CD4-positive, alpha-beta T cell treated with Interleukin-6 for 4 hours (primary cell): ENCODE measurements at regions not wholly inside any gene's neighbourhood (a gene's known extent, or its start where the extent isn't known, plus 50 kb on each side); places are given as distances from the start of the nearest gene placed in this dataset.
"Not testable (repeated sequence)": the region's sequence is repeated elsewhere in the genome, so short reads cannot be mapped to it uniquely, and the experiment has no call there.

ENCODE experiments used
- DNase-seq: peaks from one replicate; pipeline ENCODE4 v3.0.0-alpha.2; 2020; ENCODE audit warnings: mixed read lengths

DNA sequence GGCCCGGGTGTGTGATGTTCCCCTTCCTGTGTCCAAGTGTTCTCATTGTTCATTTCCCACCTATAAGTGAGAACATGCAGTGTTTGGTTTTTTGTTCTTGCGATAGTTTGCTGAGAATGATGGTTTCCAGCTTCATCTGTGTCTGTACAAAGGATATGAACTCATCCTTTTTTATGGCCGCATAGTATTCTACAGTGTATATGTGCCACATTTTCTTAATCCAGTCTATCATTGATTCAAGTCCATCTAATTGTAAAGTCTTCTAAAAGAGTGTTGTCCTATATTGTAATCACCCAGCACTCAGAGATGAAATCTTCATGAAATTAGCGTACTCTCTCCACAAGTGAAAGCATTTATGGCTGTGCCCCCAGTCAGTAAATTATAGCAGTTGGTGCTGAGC, 1096.6 kb downstream of the UQCRFS1 start:
- DNase-seq, result not testable (repeated sequence)

DNA sequence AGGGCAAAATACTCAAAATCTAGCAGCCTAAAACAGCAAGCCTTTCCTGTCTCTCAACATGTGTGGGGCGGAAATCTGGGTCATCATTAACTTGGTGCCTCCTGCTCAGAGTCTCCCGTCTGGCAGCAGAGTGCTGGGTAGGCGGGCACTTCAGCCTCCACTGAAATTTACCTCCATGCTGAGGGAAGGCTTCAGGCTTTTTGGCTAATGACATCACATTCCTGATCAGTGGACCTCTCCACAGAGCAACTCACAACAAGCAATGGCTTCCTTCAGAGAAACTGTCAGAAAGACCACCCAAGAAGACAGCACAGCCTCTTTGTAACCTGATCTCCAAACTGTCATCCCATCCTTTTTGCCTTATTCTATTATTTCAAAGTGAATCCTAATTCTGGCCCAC, 1109.0 kb downstream of the UQCRFS1 start:
- DNase-seq, result no peak

DNA sequence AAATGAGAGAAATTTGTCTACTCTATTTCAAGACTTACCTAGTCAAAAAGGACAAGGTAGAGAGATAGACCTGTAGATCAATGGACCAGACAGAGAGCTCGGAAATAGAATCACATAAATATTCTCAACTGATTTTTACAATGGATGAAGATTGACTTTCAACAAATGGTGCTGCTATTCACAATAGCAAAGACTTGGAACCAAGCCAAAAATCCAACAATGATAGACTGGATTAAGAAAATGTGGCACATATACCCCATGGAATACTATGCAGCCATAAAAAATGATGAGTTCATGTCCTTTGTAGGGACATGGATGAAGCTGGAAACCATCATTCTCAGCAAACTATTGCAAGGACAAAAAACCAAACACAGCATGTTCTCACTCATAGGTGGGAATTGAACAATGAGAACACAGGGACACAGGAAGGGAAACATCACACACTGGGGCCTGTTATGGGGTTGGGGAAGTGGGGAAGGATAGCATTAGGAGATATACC, 1128.2 kb downstream of the UQCRFS1 start:
- not testable (repeated sequence) for DNase-seq

DNA sequence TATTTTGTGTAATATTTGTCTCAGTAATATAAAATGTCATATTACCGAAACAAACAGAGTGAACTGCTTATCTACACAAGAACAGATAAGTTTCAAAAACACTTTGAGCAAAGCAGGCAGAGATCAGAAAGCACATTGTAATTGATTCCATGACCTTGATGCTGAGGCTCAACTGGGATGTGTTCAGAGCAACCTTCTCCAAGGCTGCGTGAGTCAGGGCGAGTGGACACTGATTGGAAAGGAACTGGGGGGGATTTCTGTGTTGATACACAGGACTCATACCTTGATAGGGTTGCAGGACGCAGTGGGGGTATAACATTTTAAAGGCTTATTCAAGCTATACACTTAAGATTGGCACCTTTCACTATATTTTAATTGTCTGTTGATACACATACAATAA, 1136.3 kb downstream of the UQCRFS1 start:
- DNase-seq, result no peak

DNA sequence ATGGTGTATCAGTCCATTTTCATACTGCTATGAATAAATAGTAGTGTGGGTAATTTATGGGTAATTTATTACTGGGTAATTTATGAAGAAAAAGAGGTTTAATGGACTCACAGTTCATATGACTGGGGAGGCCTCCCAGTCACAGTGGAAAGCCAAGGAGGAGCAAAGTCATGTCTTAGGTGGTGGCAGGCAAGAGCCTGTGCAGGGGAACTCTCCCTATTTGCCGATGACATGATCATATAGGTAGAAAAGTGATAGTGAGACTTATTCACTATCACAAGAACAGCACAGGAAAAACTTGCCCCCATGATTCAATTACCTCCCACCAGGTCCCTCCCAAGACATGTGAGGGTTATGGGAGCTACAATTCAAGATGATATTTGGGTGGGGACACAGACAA, 1137.7 kb downstream of the UQCRFS1 start:
- no peak for DNase-seq

DNA sequence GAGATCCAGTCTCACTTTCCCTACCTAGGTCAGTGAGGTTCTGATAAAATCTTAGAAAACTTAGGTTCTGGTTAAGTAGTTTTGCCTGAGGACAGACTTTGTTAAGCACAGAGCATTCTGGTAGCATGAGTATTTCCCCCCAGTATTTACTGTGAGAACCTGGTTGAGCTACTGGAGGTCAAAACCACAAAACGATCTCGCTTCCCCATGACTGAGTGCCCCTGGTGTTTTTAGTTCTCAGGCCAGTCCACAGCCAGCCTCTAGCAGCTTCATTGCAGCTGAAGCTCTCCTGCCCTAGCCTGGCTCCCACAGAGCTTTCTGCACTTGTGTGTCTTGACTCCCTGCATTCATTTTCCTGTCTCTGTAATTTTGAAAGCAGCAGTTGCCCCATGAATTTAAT, 1138.2 kb downstream of the UQCRFS1 start:
- no peak for DNase-seq

DNA sequence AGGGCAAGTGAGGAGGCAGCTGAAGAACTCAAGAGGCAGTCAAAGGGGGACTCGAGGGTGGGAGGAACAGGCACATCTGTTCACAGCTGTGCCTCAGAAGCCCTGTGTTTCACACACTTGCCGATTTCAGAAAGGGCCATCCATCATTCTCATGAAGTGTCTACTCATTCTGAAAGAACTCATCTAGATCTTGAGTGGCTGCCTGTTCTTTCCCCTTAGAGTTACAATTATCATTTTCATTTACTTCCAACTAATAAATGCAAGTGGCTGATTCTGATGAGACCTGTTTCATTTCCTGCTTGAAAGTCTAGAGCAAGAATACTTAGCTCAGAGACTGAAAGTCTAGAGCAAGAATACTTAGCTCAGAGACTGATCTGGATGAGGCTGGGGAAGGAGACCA, 1145.1 kb downstream of the UQCRFS1 start:
- DNase-seq, result no peak

DNA sequence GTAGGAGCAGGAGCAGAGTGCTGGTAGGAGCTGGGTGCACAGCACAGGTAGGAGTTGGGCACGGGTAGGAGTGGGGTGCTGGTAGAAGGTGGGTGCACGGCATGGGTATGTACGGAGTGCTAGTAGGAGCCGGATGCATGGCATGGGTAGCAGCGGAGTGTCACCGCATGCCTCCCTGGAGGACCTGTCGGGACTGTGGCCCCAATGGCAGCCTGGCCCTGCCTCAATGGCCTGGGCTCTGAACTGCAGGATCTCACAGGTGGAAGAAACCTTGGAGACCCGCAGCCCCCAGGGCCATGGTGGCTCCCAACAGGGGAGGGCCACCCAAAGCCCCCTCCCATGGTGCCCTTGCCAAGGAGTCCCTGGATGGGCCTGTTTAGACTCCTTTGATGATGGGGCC, 1146.0 kb downstream of the UQCRFS1 start:
- no peak for DNase-seq

DNA sequence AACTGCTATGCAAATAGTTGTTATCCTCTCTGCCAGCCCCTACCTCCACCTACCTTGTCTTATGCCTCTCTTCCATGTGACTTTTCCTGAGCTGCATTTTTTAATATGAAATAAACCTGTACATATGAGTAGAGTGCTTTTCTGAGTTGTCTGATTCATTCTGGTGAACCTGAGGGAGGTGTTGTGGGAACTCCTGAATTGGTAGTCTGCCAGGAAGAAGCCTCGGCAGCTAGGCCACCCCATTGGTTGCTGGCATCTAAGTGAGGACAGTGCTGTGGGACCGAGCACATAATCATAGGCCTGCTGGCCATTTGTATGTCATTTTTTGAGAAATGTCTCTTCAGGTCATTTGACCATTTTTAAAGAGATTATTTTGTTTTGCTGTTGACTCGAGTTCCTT, 1146.8 kb downstream of the UQCRFS1 start:
- no peak for DNase-seq

DNA sequence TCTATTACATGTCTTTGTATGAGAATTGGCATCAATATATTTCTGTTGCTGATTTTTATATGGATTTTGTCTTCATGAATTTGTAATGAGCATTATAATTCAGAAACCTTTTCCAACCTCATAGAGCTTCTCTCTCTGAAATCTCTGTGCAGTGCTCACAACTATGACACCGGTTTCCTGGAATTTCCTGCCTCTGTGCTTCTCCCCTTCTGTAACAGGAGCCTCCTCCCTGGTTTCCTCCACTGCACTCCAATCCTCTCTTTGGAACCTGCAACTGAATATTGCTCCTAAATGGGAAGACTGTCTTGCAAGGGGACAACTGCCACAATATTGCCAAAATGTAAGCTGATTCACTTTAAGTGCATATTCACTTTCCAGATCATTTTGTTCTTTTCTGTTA, 1147.9 kb downstream of the UQCRFS1 start:
- DNase-seq, result no peak

DNA sequence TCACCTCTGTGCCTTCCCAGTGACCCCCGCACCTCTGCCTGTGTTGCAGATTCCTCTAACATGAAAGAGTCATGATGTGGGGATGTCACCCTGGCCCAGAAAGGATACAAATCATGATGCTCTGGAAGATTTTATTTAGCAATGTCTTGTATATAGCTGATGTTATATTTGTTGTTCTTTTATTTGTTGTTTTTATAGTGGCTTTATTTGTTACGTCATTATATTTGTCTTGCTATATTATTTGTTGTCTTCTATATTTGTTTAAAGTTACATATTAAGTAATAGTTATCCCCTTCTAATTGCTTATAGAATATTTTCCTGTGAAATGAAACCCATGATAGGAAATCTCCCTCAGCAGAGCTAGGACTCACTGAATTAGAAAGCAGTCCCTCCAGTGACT, 1149.2 kb downstream of the UQCRFS1 start:
- no peak for DNase-seq

DNA sequence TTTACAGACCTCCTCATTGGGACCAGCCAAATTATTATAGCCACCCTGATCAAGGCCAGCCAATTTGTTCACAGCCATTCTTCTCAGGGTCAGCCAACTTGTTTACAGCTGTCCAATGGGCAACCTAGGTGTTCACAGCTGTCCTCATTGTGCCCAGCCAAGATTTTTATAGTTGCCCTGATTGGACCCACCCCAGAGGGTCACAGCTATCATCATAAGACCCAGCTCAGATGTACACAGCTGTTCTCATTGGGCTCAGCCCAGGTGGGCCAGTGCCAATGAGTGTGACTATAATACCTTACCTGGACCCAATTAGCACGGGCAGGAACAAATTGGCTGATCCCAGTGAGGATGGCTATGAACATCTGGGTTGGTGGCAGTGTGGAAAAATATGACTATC, 1151.8 kb downstream of the UQCRFS1 start:
- no peak for DNase-seq

DNA sequence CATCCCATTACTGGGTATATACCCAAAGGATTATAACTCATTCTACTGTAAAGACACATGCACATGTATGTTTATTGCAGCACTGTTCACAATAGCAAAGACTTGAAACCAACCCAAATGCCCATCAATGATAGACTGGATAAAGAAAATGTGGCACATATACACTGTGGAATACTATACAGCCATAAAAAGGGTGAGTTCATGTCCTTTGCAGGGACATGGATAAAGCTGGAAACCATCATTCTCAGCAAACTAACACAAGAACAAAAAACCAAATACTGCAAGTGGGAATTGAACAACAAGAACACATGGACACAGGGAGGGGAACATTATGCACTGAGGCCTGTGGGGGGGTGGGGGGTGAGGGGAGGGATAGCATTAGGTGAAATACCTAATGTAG, 1155.9 kb downstream of the UQCRFS1 start:
- not testable (repeated sequence) for DNase-seq

DNA sequence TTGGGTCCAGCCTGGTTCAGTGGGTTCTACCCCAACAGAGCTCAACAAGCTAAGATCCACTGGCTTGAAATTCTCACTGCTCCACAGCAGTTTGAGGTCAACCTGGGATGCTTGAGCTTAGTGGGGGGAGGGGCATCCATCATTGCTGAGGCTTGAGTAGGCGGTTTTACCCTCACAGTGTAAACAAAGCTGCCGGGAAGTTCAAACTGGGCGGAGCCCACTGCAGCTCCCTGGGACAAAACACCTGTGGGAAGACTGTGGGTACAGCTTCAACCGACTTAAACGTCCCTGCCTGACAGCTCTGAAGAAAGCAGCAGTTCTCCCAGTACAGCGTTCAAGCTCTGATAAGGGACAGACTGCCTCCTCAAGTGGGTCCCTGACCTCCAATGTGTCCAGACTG, 1161.9 kb downstream of the UQCRFS1 start:
- no peak for DNase-seq

DNA sequence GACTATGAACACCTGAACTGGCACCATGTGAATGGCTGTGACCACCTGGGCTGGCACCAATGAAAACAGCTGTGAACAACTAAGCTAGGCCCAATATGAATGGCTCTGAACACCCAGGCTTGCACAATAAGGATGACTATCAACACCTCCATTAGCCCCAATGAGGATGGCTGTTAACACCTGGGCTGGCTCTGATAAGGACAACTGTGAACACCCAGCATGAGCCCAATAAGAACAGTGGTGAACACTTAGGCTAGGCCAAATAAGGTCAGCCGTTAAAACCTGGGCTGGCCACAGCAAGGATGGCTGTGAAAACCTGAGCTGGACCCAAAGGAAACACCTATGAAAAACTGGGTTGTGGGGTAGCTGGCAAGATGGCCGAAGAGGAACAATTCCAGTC, 1163.1 kb downstream of the UQCRFS1 start:
- no peak for DNase-seq

DNA sequence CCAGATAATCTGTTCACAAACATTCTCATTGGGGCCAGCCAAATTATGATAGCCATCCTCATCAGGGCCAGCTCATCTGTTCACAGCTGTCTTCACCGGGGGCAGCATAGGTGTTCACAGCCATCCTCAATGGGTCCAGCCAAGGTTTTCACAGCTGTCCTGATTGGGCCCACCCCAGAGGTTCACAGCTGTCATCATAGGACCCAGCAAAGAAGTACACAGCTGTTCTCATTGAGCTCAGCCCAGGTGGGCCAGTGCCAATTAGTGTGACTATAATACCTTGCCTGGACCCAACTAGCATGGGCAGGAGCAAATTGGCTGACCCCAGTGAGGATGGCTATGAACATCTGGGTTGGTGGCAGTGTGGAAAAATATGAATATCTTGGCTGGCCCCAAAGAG, 1166.0 kb downstream of the UQCRFS1 start:
- no peak for DNase-seq

DNA sequence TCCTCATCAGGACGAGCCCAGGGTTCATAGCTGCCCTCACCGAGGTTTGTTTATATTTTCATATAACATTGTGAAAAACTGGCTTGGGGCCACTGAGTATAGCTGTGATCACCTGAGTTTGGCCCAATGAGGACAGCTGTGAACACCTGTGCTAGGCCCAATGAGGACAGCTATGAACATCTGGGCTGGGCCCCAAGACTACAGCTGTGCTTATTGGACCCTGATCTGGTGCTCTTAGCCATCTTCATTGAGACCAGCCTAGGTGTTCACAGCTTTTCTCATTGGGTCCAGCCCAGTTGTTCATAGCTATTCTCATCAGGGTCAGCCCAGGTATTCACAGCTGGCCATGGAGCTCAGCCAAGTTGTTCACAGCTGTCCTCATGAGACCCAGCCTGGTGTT, 1167.3 kb downstream of the UQCRFS1 start:
- DNase-seq, result no peak

DNA sequence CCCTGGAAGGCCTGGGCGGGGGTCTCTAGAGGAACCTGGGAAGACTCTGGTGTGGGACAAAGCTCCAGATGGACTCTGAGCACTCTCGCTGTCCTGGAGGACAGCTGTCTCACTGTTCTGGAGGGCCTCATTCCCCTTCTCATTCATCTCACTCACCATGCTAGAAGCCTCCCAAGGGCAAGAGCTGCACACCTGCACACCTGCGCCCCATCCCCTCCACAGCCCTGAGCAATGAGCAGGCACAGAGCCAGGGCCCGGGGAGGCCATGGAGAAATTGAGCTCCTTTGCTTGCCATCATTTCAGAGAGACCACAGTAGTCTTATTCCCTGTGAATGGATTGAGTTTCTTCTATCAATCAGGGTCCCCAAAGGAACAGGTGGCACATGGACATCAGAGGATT, 1168.5 kb downstream of the UQCRFS1 start:
- DNase-seq, result no peak

DNA sequence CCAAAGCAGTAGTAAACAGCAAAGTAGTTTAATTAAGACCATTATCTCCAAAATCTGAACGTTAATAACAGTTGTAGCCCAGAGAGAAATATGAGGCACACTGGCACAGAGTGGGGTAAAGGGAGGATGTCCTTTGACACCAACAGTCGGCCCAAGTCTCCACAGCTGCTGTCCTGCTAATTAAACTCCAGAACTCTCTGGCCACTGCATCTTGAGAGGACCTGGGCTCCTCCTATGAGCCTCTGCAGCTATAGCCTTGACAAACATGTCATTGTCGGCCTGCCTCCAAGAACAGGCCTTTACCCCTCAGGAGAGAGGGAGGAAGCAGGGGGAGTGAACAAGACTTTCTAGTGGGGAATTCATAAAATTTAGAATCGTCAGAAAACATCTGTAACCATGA, 1170.4 kb downstream of the UQCRFS1 start:
- DNase-seq, result no peak

DNA sequence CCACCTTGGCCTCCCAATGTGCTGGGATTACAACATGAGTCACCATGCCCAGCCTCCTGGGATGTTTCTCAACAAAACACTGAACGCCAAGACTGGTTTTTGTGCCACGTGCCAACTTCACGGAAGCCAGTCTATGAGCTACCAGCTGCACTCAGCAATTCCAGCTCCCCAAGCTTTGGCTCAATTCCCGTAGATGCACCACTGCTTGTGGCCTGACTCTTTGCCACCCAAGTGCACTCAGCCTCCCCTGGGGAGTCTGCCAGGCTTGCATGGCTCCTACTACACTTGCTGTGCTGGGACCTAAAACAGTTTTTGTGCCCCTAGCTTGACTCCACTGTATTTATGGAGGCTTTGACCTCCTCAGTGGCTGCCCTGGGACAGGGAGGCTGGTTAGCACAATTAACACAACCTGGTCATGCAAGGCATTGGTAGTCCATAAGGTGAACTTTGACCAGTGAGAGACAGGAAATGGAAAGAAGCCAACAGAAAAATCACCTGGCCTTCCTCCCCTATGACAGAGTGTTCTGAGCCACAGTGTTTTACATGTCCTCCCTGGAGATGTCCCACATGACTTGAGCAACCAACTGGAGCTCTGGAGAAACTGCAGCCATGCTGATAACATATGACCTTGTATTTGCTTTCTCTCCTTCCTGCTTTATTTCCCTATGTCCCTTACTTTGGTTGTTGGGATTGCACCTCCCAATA, 1173.1 kb downstream of the UQCRFS1 start:
- DNase-seq, result no peak

DNA sequence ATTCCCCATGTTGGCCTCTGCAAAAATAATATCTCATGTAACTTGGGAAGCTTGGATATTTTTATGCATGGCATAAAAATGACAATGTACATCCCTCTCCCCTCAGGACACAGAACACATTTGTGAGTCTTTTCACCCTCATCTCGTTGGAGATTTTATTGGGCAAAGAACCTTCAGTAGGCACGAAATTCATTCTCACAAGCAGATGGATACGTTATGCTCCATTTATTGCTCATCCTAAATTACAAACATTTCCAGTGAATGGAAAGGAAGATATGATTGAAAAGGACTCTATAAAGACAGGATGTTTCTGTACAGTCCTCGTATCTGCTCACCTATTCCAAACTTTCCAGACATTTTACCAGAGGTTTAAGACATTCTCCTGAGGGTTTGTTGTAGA, 1175.8 kb downstream of the UQCRFS1 start:
- DNase-seq, result no peak

DNA sequence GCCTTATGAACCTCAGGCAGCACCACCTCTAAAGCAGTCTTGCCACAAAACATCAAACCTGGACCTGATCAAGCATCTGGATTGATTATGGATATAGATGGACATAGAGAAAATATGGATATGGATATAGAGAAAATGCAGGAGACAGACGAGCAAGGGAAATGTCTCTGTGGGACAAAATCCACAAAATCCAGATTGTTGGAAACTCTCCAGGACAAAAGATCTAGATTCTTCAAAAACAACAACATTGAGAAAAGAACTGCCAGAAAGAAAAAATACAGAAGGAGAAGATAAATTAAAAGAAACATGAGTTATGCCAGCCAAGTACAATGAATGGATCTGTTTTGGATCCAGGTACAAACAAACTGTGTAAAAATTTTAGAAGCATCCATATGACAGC, 1176.5 kb downstream of the UQCRFS1 start:
- no peak for DNase-seq

DNA sequence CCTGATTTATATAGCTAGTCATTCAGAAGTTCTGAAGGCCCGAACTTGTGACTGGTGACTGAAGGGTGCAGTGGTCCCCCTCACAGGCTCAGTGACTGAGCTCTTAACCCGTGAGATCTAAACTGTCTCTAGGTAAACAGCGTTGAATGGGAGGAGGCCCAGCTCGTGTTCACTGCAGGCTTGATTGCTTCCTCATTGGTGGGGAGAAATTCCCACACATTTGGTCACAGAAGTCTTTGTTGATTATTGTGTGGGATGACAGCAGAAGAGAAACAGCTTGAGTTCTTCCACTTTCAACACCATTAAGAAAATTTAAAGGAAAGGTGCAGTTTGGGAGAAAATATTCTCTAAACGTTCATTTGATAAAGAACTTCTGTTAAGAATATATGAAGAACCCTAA, 1178.0 kb downstream of the UQCRFS1 start:
- no peak for DNase-seq

DNA sequence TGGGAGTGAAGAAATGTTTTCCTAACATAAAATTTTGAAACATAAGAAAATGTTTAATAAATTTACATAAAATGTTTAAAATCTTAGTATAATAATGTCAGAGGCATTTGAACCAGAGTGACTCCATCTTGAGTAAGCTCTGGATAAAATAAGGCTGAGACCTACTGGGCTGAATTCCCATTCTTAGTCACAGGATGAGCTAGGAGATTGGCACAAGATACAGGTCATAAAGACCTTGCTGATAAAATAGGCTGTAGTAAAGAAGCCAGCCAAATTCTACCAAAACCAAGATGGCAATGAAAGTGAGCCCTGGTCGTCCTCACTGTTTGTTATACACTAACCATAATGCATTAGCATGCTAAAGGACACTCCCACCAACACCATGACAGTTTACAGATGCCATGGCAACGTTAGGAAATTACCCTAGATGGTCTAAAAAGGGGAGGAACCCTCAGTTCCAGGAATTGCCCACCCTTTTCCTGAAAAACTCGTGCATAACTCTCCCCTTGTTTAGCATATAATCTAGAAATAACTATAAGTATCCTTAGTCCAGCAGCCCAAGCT, 1184.0 kb downstream of the UQCRFS1 start:
- DNase-seq, result no peak

DNA sequence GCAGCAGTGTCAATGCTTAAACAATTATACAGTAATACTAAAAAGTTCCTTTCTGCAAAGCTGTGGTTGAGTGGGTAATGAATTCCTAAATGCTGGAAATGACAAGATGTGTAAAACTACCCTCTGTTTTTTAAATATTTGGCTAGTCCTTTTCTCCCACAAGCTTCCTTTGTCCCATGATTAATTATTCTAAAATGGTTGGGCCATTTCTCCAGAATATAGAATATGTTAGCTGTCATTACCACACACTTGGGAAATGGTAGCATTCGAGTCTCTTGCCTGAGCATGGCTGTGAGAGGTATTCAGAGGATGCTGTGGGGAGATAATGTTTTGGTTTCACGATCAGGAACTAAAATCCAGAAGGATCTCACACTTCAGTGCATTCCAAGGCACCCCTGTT, 1185.8 kb downstream of the UQCRFS1 start:
- DNase-seq, result no peak
